ENCODE measurements at regions not wholly inside any gene's neighbourhood (a gene's known extent, or its start where the extent isn't known, plus 50 kb on each side); places are given as distances from the start of the nearest gene placed in this dataset.

- TF ChIP-seq, protein P1, sequence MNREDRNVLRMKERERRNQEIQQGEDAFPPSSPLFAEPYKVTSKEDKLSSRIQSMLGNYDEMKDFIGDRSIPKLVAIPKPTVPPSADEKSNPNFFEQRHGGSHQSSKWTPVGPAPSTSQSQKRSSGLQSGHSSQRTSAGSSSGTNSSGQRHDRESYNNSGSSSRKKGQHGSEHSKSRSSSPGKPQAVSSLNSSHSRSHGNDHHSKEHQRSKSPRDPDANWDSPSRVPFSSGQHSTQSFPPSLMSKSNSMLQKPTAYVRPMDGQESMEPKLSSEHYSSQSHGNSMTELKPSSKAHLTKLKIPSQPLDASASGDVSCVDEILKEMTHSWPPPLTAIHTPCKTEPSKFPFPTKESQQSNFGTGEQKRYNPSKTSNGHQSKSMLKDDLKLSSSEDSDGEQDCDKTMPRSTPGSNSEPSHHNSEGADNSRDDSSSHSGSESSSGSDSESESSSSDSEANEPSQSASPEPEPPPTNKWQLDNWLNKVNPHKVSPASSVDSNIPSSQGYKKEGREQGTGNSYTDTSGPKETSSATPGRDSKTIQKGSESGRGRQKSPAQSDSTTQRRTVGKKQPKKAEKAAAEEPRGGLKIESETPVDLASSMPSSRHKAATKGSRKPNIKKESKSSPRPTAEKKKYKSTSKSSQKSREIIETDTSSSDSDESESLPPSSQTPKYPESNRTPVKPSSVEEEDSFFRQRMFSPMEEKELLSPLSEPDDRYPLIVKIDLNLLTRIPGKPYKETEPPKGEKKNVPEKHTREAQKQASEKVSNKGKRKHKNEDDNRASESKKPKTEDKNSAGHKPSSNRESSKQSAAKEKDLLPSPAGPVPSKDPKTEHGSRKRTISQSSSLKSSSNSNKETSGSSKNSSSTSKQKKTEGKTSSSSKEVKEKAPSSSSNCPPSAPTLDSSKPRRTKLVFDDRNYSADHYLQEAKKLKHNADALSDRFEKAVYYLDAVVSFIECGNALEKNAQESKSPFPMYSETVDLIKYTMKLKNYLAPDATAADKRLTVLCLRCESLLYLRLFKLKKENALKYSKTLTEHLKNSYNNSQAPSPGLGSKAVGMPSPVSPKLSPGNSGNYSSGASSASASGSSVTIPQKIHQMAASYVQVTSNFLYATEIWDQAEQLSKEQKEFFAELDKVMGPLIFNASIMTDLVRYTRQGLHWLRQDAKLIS (CRISPR knock-in tag; IDR thresholded peaks at IDR 0.05; ENCODE audit: borderline replicate concordance) = no peak
- no peak for TF ChIP-seq KAT7 (CRISPR knock-in tag; IDR thresholded peaks at IDR 0.05; ENCODE audit: borderline replicate concordance)
- TF ChIP-seq, protein P2, sequence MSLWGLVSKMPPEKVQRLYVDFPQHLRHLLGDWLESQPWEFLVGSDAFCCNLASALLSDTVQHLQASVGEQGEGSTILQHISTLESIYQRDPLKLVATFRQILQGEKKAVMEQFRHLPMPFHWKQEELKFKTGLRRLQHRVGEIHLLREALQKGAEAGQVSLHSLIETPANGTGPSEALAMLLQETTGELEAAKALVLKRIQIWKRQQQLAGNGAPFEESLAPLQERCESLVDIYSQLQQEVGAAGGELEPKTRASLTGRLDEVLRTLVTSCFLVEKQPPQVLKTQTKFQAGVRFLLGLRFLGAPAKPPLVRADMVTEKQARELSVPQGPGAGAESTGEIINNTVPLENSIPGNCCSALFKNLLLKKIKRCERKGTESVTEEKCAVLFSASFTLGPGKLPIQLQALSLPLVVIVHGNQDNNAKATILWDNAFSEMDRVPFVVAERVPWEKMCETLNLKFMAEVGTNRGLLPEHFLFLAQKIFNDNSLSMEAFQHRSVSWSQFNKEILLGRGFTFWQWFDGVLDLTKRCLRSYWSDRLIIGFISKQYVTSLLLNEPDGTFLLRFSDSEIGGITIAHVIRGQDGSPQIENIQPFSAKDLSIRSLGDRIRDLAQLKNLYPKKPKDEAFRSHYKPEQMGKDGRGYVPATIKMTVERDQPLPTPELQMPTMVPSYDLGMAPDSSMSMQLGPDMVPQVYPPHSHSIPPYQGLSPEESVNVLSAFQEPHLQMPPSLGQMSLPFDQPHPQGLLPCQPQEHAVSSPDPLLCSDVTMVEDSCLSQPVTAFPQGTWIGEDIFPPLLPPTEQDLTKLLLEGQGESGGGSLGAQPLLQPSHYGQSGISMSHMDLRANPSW (CRISPR knock-in tag; conservative IDR thresholded peaks at IDR 0.05; ENCODE audit: low read depth) = no peak
- no peak for TF ChIP-seq JUN (CRISPR knock-in tag; IDR thresholded peaks at IDR 0.05)
- no peak for TF ChIP-seq CBFB (CRISPR knock-in tag; IDR thresholded peaks at IDR 0.05; ENCODE audit: low read depth)
- no peak for TF ChIP-seq IRF2 (CRISPR knock-in tag; IDR thresholded peaks at IDR 0.05; ENCODE audit: borderline replicate concordance, low read depth)
- TF ChIP-seq CDX4 (CRISPR knock-in tag; IDR thresholded peaks at IDR 0.05; ENCODE audit: borderline replicate concordance) = no peak
- no peak for TF ChIP-seq ZNF425 (CRISPR knock-in tag; conservative IDR thresholded peaks at IDR 0.05)
Observed at GRCh38 chr14:104509673-104510072, 69.9 kb upstream of the C14orf180 start (continued).

DNA sequence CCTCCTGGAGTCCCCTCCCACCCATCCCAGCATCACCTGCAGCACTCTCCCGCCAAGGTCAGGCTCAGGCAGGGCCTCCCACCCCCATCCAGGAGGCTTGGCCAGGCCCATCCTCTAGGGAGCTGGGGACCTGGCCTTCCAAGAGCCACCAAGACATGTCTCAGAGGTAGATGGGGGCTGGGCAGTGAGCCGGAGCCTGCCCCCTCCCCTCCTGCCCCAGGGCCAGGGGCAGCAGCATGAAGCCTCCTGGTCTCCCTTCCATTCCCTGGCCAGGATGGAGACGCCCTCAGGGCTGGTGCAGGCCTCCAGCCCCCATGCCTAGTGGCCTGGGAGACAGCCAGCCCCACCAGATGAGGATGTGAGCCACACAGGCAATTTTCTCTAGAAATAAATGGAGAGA lies 69.3 kb upstream of the C14orf180 start:
- POLR2A ChIA-PET = no interaction called here
- Mint-ChIP-seq H3K27me3 (ENCODE audit: low read depth) (no peaks in the 10 kb centered on the region; the same call in 1 of the 2 replicates), H3K36me3 (peaks cover 2% of the 10 kb centered on the region; the same call in 1 of the 2 replicates), H3K4me1 (peaks cover 2% of the 10 kb centered on the region), H3K27ac (no peak overlapping the region), H3K9me3 (peaks cover 14% of the 10 kb centered on the region), H3K4me3 (no peak overlapping the region)
- no peak for TF ChIP-seq TP53 (CRISPR knock-in tag; IDR thresholded peaks at IDR 0.05)
- TF ChIP-seq RORB (CRISPR knock-in tag; IDR thresholded peaks at IDR 0.05) = no peak
- TF ChIP-seq AR (CRISPR knock-in tag; IDR thresholded peaks at IDR 0.05) = no peak
- TF ChIP-seq ZNF121 (CRISPR knock-in tag; IDR thresholded peaks at IDR 0.05) = no peak
- no peak for TF ChIP-seq NR2C2 (CRISPR knock-in tag; IDR thresholded peaks at IDR 0.05)
- TF ChIP-seq CREM (CRISPR knock-in tag; IDR thresholded peaks at IDR 0.05) = no peak
- TF ChIP-seq HMGA2 (CRISPR knock-in tag; IDR thresholded peaks at IDR 0.05) = no peak
- DNase-seq (ENCODE audit: low spot score) = no peak
- peak; percentile 17; the same call in 1 of the 2 replicates for ATAC-seq
- CTCF ChIA-PET = interaction anchor here (0.6 to 1.8 kb wide), 17 partner anchors 10 to 751 kb away, joined by 3 to 15 read pairs (median 4); no protein-coding TSS in a partner anchor

Data from WTC11 (cell line).